GM19043 (cell line): ENCODE measurements at regions not wholly inside any gene's neighbourhood (a gene's known extent, or its start where the extent isn't known, plus 50 kb on each side); places are given as distances from the start of the nearest gene placed in this dataset.
"Not testable (repeated sequence)": the region's sequence is repeated elsewhere in the genome, so short reads cannot be mapped to it uniquely, and the experiment has no call there.

Experiments
- ATAC-seq: cut with Tn5 transposase; IDR thresholded peaks from one replicate; pipeline ENCODE4 v1.9.1; 2021; ENCODE audit warnings: low read depth; ENCODE audit not compliant: unreplicated experiment

DNA sequence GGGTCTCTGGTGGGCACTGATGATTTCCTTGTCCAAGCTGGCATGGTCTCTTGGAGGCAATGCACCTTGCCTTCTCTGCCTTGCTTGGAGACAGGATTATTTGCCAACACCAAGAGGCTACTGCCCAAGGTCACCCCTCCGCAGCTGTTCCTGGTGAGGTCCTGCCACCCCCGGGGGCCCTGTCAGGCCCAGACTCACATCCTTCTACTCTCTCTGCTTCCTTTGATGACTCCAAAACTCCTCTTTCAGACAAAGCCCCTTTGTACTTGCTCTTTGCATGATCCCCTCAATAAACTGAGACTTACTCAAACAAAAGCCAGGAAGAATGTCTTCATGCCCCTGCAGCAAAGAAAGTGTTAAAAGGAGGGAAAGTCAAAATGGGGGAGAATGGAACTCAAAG, 137.7 kb downstream of the MEX3B start:
- ATAC-seq, result no peak

DNA sequence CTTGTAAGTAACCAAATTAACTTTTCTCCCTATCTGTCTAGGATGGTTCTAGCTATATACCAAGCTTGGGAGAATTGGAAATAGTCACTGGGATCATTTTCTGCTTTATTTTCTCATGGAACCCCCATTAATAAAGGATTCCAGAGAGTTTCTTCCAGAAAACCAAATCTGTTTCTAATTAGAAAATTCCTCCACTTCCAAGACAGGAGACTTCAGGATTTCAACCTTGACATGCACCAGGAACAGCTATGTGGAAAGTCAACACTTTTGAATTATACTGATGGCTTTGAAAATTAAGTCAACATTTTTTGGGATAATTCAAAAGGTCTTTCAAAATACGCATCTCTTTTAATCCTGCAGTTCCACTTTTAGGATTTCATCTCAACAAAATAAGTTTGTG, 138.3 kb downstream of the MEX3B start:
- no peak for ATAC-seq

GRCh38 chr15:81905889-81906288, 139.9 kb downstream of the MEX3B start:
- no peak for ATAC-seq

DNA sequence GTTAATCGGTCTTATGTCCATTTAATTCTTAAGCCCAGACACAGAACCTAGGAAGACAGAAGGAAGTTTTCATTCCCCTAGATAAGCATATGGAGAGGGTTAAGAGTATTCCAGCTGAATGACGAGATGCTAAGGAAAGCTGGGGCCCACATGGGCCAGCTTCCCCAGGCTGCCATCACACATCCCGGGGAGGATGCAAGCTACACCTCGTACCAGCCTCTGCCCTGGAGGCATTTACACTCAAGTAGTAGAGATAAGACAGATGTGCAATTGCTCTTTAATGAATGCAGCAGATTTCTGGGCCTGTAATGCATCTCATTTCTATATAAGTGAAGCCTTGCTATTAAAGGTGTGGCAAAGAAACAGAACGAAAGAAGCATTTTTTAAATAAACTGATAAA, 144.5 kb downstream of the MEX3B start:
- no peak for ATAC-seq

DNA sequence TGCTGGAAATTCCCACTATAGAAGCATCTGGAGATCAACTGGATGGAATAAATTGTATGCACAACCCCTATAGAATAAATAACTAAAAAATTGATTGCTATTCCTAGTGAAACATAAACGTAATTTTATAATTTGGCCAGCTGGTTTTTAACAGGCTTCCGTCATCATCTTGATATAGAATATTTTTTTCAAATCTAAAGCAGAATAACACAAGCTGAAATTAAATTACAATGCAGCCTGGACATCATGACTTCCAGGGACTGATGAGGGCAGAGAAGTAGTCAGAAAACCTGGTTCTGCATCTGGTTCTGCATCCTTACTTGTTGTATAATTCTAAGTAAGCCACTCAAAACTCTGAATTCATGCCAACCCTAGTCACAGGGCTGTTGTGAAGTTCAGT, 146.1 kb downstream of the MEX3B start:
- ATAC-seq, result no peak

GRCh38 chr15:81899024-81899423, 146.8 kb downstream of the MEX3B start:
- no peak for ATAC-seq

DNA sequence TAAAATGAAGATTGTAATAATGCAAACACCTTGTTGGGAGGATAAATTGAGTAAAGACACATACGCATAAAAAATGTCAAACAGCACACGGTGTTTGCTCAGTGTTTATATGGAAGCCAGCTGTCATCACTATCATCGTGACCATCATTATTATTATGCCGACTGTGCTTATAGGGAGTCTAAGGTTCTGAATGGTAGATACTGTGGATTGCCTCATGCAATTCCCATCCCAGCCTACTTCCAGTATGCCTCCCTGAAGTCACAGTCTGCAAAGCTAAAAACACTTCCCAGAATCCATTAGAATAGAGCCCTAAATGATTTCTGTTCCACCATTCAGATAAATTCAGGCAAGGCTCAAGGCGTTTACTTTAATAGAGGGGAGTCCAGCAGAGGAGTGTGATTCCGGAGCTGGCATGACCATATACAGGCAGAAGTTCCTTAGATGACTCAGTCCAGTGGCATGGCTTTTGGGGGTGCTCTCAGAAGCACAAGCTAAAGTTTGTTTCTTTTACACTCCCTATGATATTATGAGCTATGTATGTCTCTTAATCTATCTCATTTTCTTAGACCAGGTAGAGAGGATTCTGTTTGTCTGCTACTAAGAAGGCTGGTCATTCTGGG, 148.7 kb downstream of the MEX3B start:
- ATAC-seq, result no peak

GRCh38 chr15:81896356-81896755, 149.5 kb downstream of the MEX3B start:
- ATAC-seq, result no peak

GRCh38 chr15:81895723-81896122, 150.1 kb downstream of the MEX3B start:
- no peak for ATAC-seq

DNA sequence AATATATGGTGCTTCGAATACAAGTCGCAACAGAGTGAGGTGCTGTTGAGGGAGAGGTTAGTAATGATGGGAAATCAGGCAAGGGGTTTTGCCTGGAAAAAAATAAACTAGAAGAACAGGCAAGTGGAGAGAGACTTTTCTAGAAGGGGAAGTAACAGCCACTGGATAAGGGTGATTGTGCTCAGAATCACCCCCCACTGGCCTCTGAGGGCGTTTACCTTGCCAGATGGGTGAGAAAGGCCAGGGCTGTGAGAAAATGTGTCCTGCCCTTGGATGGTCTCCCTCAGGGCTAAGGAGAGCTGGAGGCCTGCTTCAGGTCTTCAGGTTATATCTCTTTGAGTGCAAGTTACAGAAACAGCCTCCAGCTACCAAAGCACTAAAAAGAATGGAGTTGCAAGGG, 151.8 kb downstream of the MEX3B start:
- ATAC-seq, result no peak

- no peak for ATAC-seq
These were observed 152.5 kb downstream of the MEX3B start for GRCh38 chr15:81893182-81893835.

DNA sequence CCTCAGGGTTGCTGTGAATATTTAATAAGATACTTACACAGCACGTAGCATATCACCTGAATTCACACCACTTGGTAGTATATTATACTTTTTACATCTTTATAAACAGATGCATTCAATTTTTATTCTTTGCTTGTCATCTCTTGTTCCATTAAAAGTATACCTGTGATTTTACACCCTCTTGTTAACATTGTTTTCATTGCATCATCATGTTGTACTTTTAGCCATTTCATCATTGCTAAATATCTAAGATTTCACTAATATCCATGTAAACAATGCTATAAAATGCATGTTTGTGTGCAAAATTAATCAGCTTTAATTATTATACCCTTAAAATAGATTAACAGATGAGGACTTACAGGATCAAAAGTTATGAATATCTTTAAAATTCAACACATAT, 155.3 kb downstream of the MEX3B start:
- no peak for ATAC-seq

DNA sequence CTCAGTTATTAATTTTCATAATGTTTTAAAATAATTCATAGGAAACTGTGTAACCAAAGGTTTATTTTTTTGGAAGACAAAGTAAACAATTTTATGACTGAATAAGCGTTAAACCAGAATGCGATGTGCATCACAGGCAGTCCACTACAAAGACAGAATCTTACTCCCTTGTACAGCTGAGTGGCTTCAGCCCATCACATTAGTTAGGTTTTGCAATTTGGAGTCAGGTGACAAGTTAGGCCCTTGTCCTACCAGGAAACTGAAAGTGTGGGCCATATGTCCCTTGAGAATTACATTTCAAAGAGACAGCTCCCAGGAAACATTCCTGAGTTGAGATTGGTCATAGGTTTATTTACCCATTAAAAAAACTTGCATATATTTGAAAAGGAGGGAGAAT, 156.3 kb downstream of the MEX3B start:
- no peak for ATAC-seq

DNA sequence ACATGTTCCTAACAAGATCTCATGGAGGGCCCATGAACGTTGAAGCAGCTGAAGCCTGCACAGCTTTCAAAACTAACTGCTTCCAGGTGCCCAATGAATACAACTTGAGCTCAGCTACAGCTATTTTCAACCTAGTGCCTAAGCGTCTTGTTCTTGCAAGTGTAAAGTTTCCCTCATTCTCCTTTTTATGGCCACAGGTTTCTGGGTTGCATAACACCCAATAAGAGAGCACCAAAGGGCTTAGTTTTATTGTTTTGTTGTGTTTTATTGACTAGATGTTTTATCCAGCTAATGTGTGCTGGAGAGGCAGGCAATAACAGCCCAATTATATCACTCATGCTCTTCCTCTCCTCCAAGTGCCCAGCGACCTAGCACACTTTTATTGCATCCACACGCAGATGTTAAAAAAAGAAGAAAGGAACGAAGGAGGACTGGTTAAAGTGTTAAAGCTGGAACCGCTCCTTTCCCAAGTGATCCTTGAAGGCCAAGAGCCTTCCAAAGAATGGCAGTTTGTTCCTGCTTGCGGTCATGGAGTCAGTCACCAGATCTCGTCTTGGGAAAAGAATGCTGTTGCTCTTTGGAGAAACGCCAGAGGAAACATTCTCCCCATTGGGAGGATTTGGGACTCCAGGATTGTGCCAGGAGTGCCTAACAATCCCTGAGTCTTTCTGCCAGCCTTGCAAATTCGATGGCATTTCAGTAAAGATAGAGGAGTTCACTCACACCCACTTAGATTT, 156.9 kb downstream of the MEX3B start:
- no peak for ATAC-seq

GRCh38 chr15:81887912-81888311, 157.9 kb downstream of the MEX3B start:
- no peak for ATAC-seq

DNA sequence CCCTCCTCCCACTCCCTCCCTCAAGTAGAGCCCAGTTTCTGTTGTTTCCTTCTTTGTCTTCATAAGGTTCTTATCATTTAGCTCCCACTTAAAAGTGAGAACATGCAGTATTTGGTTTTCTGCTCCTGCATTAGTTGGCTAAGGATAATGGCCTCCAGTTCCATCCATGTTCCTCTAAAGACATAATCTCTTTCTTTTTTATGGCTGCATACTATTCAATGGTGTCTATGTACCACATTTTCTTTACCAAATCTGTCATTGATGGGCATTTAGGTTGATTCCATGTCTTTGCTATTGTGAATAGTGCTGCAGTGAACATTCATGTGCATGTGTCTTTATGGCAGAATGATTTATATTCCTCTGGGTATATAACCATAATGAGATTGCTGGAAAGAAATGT, 158.6 kb downstream of the MEX3B start:
- not testable (repeated sequence) for ATAC-seq

GRCh38 chr15:81886591-81886990, 159.2 kb downstream of the MEX3B start:
- no peak for ATAC-seq

DNA sequence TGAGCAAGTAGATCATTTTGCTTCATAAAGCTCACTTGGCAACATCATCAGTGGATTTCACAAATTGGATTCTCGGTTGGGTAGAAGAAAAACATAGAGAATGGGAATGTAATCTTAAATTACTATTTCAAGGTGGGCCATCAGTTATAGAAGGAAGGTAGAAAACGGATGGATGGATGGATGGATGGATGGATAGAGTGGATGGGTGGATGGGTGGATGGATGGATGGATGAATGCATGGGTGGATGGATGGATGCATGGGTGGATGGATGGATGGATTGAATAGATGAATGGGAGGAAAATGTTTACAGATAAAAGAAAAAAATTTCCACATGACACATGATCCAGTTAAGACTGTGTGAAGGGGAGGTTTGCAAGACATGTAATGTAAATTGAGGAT, 159.7 kb downstream of the MEX3B start:
- no peak for ATAC-seq

GRCh38 chr15:81885135-81885534, 160.7 kb downstream of the MEX3B start:
- no peak for ATAC-seq

DNA sequence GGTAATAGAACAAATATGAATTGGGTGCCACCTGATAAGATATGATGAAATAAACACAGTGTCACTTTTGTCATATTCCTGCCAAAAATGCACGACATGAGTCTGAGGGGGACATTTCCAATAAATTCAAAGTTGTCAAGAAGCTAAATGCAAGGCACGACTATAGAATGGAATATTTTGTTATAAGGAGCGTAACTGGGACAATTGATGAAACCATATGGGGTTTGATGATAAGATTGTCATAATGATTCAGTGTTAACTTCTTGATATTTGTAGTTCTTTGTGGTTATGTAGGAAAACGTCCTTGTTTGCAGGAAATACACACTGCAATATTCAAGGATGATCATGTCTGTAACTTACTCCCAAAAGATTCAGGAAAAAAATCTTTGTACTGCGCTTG, 163.3 kb downstream of the MEX3B start:
- no peak for ATAC-seq

- no peak for ATAC-seq
These were observed 165.0 kb downstream of the MEX3B start for GRCh38 chr15:81880833-81881232.

DNA sequence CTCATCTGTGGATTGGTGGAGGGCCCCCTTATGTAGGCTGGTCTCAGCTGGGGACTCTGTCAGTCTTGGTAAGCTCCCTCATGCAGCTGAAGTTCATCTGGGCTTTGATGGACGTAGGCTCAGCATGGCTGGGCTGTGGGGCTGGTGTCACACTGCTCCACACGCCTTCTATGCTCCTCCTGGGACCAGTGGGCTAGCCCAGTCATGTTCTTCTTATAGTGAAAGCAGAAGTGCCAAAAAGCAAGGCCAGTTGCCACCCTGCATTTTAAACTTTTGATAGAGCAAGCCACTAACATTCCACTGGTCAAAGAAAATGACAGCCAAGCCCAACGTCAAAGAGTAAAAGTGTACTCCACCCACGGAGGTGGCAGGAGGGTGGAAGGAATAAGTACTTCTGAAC, 165.5 kb downstream of the MEX3B start:
- ATAC-seq, result no peak
